IMR-90 (cell line): ENCODE measurements at regions not wholly inside any gene's neighbourhood (a gene's known extent, or its start where the extent isn't known, plus 50 kb on each side); places are given as distances from the start of the nearest gene placed in this dataset.

Experiments
- BHLHE40 ChIP-seq: fragments of 150-350 bp; IDR thresholded peaks from 2 replicates; pipeline ENCODE4 v1.6.1; 2016; ENCODE audit warnings: mild to moderate bottlenecking, low read depth, low read length
- CEBPB ChIP-seq: IDR thresholded peaks from 2 replicates; pipeline ENCODE4 v1.6.1; 2012; ENCODE audit warnings: low read depth, low read length, improper control_type of control experiment
- CHD1 ChIP-seq: IDR thresholded peaks from 2 replicates; pipeline ENCODE4 v1.6.1; 2012; ENCODE audit warnings: low read depth, low read length, improper control_type of control experiment
- FOS ChIP-seq: fragments of 150-350 bp; IDR thresholded peaks from 2 replicates; pipeline ENCODE4 v1.6.1; 2016; ENCODE audit warnings: low read depth, low read length
- NFE2L2 ChIP-seq: fragments of 150-350 bp; IDR thresholded peaks from 2 replicates; pipeline ENCODE4 v1.6.1; 2016; ENCODE audit warnings: low read depth, mild to moderate bottlenecking, low read length
- POLR2A ChIP-seq: IDR thresholded peaks from 2 replicates; pipeline ENCODE4 v1.6.1; 2012; ENCODE audit warnings: mild to moderate bottlenecking, low read depth, low read length
- RAD21 ChIP-seq: IDR thresholded peaks from 2 replicates; pipeline ENCODE4 v1.6.1; 2012; ENCODE audit warnings: low read length, improper control_type of control experiment
- RCOR1 ChIP-seq: IDR thresholded peaks from 2 replicates; pipeline ENCODE4 v1.6.1; 2012; ENCODE audit warnings: mild to moderate bottlenecking, low read length, improper control_type of control experiment; ENCODE audit not compliant: insufficient replicate concordance
- RFX5 ChIP-seq: IDR thresholded peaks from 2 replicates; pipeline ENCODE4 v1.8.0; 2012; ENCODE audit warnings: low read depth, mild to moderate bottlenecking, low read length, moderate library complexity
- SMC3 ChIP-seq: fragments of 150-350 bp; IDR thresholded peaks from 2 replicates; pipeline ENCODE4 v1.6.1; 2016; ENCODE audit warnings: low read depth, mild to moderate bottlenecking, antibody characterized with exemption, low read length, moderate library complexity
- TF ChIP-seq, protein P1 (sequence below): fragments of 150-350 bp; IDR thresholded peaks from 2 replicates; pipeline ENCODE4 v1.6.1; 2017; ENCODE audit warnings: mild to moderate bottlenecking, antibody characterized with exemption, low read length, low read depth
- TF ChIP-seq, protein P2 (sequence below): conservative IDR thresholded peaks from 2 replicates; pipeline ENCODE4 v1.5.1; 2012; ENCODE audit warnings: mild to moderate bottlenecking, low read depth, low read length, improper control_type of control experiment

DNA sequence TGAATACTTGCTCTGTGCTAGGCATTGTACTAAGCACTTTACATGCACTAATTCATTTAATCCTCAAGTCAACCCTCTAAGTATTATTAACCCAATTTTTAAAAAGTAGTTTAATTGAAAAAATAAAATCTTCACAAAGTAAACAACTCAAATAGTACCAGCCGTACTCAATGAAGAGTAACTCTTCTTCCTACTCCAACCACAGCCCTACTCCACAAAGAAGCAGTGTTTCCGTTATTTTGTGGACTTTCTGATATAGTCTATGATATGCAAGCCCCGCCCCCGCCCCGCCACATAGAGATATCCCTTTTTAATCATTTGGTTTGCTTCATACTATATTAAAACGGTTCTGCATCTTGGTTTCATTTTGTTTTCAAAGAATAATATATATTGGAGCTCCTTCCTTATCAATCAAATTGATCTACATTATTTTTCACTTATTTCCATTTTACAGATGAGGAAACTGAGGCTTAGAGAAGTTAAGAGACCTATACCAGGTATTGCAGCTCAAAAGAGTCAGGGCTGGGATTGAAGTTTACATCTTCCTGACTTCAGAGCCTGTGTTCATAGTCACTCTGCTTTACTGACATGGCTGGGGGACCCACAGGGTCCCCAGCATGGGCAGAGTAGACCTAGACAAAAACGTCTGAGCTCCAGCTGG, 78.6 kb downstream of the PCDH1 start:
- TF ChIP-seq SMC3 (no peak), POLR2A (no peak), CEBPB (no peak), RFX5 (no peak), CHD1 (no peak), RAD21 (no peak), RCOR1 (no peak), FOS (no peak), BHLHE40 (no peak), NFE2L2 (no peak)
- TF ChIP-seq, protein P1, sequence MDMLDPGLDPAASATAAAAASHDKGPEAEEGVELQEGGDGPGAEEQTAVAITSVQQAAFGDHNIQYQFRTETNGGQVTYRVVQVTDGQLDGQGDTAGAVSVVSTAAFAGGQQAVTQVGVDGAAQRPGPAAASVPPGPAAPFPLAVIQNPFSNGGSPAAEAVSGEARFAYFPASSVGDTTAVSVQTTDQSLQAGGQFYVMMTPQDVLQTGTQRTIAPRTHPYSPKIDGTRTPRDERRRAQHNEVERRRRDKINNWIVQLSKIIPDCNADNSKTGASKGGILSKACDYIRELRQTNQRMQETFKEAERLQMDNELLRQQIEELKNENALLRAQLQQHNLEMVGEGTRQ, result no peak
- TF ChIP-seq, protein P2, sequence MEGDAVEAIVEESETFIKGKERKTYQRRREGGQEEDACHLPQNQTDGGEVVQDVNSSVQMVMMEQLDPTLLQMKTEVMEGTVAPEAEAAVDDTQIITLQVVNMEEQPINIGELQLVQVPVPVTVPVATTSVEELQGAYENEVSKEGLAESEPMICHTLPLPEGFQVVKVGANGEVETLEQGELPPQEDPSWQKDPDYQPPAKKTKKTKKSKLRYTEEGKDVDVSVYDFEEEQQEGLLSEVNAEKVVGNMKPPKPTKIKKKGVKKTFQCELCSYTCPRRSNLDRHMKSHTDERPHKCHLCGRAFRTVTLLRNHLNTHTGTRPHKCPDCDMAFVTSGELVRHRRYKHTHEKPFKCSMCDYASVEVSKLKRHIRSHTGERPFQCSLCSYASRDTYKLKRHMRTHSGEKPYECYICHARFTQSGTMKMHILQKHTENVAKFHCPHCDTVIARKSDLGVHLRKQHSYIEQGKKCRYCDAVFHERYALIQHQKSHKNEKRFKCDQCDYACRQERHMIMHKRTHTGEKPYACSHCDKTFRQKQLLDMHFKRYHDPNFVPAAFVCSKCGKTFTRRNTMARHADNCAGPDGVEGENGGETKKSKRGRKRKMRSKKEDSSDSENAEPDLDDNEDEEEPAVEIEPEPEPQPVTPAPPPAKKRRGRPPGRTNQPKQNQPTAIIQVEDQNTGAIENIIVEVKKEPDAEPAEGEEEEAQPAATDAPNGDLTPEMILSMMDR, result no peak
